Ishikawa (cell line): ENCODE measurements at regions not wholly inside any gene's neighbourhood (a gene's known extent, or its start where the extent isn't known, plus 50 kb on each side); places are given as distances from the start of the nearest gene placed in this dataset.
A peak's percentile ranks its signal among the peaks of the same experiment; 100 is the strongest.

Source experiments
- CEBPB ChIP-seq: IDR thresholded peaks from 2 replicates; pipeline ENCODE4 v1.6.1; 2012
- CREB1 ChIP-seq: IDR thresholded peaks from 2 replicates; pipeline ENCODE4 v1.6.1; 2012; ENCODE audit warnings: low read depth
- EGR1 ChIP-seq: IDR thresholded peaks from 2 replicates; pipeline ENCODE4 v1.6.1; 2012
- EP300 ChIP-seq: IDR thresholded peaks from 2 replicates; pipeline ENCODE4 v1.6.1; 2012; ENCODE audit warnings: borderline replicate concordance
- FOXM1 ChIP-seq: IDR thresholded peaks from 2 replicates; pipeline ENCODE4 v1.6.1; 2012; ENCODE audit warnings: low read depth, borderline replicate concordance
- NFIC ChIP-seq: IDR thresholded peaks from 2 replicates; pipeline ENCODE4 v1.6.1; 2012
- RAD21 ChIP-seq: IDR thresholded peaks from 2 replicates; pipeline ENCODE4 v1.6.1; 2012; ENCODE audit warnings: low read depth
- TAF1 ChIP-seq: IDR thresholded peaks from 2 replicates; pipeline ENCODE4 v1.6.1; 2012; ENCODE audit warnings: low read depth, mild to moderate bottlenecking
- TCF12 ChIP-seq: IDR thresholded peaks from 2 replicates; pipeline ENCODE4 v1.6.1; 2012; ENCODE audit warnings: low read depth
- TEAD4 ChIP-seq: IDR thresholded peaks from 2 replicates; pipeline ENCODE4 v1.6.1; 2012
- YY1 ChIP-seq: IDR thresholded peaks from 2 replicates; pipeline ENCODE4 v1.6.1; 2012; ENCODE audit warnings: low read depth
- ZBTB7A ChIP-seq: IDR thresholded peaks from 2 replicates; pipeline ENCODE4 v1.6.1; 2012; ENCODE audit warnings: low read depth
- TF ChIP-seq, protein P1 (sequence below): IDR thresholded peaks from 2 replicates; pipeline ENCODE4 v1.6.1; 2012
- TF ChIP-seq, protein P2 (sequence below): IDR thresholded peaks from 2 replicates; pipeline ENCODE4 v1.6.1; 2012
- TF ChIP-seq, protein P3 (sequence below): IDR thresholded peaks from 2 replicates; pipeline ENCODE4 v1.6.1; 2012; ENCODE audit warnings: low read depth, mild to moderate bottlenecking

- TF ChIP-seq YY1 (no peak), NFIC (no peak), CREB1 (no peak), TAF1 (no peak), TEAD4 (no peak), EGR1 (no peak), CEBPB (no peak), FOXM1 (no peak), ZBTB7A (no peak), RAD21 (no peak), EP300 (no peak), TCF12 (no peak)
- TF ChIP-seq, protein P1, sequence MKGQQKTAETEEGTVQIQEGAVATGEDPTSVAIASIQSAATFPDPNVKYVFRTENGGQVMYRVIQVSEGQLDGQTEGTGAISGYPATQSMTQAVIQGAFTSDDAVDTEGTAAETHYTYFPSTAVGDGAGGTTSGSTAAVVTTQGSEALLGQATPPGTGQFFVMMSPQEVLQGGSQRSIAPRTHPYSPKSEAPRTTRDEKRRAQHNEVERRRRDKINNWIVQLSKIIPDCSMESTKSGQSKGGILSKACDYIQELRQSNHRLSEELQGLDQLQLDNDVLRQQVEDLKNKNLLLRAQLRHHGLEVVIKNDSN = no peak
- TF ChIP-seq, protein P2, sequence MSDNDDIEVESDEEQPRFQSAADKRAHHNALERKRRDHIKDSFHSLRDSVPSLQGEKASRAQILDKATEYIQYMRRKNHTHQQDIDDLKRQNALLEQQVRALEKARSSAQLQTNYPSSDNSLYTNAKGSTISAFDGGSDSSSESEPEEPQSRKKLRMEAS = no peak
- TF ChIP-seq, protein P3, sequence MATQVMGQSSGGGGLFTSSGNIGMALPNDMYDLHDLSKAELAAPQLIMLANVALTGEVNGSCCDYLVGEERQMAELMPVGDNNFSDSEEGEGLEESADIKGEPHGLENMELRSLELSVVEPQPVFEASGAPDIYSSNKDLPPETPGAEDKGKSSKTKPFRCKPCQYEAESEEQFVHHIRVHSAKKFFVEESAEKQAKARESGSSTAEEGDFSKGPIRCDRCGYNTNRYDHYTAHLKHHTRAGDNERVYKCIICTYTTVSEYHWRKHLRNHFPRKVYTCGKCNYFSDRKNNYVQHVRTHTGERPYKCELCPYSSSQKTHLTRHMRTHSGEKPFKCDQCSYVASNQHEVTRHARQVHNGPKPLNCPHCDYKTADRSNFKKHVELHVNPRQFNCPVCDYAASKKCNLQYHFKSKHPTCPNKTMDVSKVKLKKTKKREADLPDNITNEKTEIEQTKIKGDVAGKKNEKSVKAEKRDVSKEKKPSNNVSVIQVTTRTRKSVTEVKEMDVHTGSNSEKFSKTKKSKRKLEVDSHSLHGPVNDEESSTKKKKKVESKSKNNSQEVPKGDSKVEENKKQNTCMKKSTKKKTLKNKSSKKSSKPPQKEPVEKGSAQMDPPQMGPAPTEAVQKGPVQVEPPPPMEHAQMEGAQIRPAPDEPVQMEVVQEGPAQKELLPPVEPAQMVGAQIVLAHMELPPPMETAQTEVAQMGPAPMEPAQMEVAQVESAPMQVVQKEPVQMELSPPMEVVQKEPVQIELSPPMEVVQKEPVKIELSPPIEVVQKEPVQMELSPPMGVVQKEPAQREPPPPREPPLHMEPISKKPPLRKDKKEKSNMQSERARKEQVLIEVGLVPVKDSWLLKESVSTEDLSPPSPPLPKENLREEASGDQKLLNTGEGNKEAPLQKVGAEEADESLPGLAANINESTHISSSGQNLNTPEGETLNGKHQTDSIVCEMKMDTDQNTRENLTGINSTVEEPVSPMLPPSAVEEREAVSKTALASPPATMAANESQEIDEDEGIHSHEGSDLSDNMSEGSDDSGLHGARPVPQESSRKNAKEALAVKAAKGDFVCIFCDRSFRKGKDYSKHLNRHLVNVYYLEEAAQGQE = no peak
Measured at GRCh38 chr3:171953301-171954022, 85.9 kb upstream of the FNDC3B start.

- TF ChIP-seq CEBPB (0 out of 2 replicates have a peak, but pooled peaks have one; percentile 16), EGR1 (no peak), ZBTB7A (no peak), YY1 (no peak), TAF1 (no peak), TCF12 (no peak), FOXM1 (no peak)
- TF ChIP-seq, protein P3 = no peak
Measured at GRCh38 chr3:171954690-171955383, 84.5 kb upstream of the FNDC3B start.

DNA sequence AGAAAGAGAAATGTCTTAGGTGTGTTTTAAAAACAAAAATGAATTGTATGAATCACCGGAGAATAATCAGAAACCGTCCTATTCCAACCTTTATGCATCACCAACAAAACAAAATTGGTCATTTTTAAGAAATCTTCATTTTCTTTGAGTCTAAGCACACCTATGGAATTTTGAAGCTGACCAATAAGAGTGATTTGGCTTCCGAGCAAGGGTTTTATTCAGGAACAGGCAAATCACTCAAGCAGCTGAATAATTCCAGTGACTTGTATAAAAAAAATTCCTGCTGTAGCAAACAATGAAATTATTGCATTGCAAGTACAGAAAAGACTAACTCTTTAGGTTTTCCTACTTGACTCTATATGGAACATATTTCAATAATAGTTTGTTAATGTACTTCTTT, 83.8 kb upstream of the FNDC3B start:
- TF ChIP-seq, protein P2 = no peak
- TF ChIP-seq, protein P3 = no peak
- TF ChIP-seq NFIC (no peak), EGR1 (no peak), RAD21 (no peak), ZBTB7A (no peak), CREB1 (no peak), TAF1 (no peak), YY1 (no peak), FOXM1 (no peak), EP300 (no peak), TCF12 (no peak), TEAD4 (no peak), CEBPB (no peak)
- TF ChIP-seq, protein P1 = no peak

DNA sequence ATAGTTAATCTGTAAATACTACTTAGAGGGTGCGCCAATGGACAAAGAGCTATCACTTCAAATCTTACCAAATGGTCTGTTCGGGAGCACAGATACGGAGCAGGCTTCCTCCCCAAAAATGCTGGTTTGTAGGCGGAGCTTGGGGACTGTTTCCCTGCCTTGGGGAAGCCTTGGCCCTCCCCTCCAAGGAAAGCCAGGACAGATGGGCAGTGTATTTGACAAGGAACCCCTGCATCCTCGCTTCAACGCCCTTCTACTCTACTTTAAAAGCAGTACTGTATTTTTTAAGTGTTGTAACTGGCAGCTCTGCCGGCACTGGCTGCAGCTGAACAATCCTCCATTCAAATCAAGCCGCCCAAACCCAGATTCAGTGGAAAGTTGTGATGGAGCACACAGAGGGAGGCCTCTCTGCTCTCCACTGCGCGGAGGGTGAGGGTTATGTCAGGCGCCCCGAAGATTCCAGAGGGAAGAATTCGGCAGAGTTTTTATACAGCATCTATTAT, 83.1 kb upstream of the FNDC3B start:
- TF ChIP-seq, protein P2 = no peak
- TF ChIP-seq, protein P1 = no peak
- no peak for TF ChIP-seq CREB1
- no peak for TF ChIP-seq TEAD4
- TF ChIP-seq, protein P3 = no peak
- no peak for TF ChIP-seq YY1
- no peak for TF ChIP-seq FOXM1
- TF ChIP-seq TCF12 = no peak
- no peak for TF ChIP-seq EGR1
- no peak for TF ChIP-seq ZBTB7A
- TF ChIP-seq CEBPB = no peak
- TF ChIP-seq TAF1 = no peak
- no peak for TF ChIP-seq RAD21
- no peak for TF ChIP-seq EP300
- TF ChIP-seq NFIC = no peak
